ENCODE measurements at regions not wholly inside any gene's neighbourhood (a gene's known extent, or its start where the extent isn't known, plus 50 kb on each side); places are given as distances from the start of the nearest gene placed in this dataset.
A peak's percentile ranks its signal among the peaks of the same experiment; 100 is the strongest.

GRCh38 chr6:113622254-113622653 is 234.9 kb upstream of the MARCKS start:
- no peak for DNase-seq (ENCODE audit: low read depth in 1 of 2, low spot score in 1 of 2)

GRCh38 chr6:113623129-113623528 is 234.0 kb upstream of the MARCKS start:
- no peak for DNase-seq (ENCODE audit: low read depth in 1 of 2, low spot score in 1 of 2)

GRCh38 chr6:113625850-113626249 is 231.3 kb upstream of the MARCKS start:
- no peak for DNase-seq (ENCODE audit: low read depth in 1 of 2, low spot score in 1 of 2)

DNA sequence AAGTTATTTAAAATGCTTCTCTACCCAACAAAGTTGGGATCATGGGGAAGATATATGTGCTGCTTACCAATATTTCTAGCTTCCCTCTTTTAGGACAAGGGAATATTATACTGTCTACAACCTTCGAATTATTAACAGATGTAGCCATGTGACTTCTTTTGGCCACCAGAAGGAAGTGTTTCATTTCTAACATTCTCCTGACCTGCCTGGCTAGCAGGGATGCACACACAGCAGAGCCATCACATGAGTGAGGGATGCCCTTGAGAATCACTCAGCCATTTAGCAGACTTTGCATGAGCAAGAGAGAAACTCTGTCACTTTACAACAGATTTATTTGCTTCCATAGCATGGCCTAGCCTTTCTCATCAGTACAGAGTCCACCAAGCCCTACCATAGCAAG is 230.7 kb upstream of the MARCKS start:
- no peak for DNase-seq (ENCODE audit: low read depth in 1 of 2, low spot score in 1 of 2)

GRCh38 chr6:113627480-113627879 is 229.7 kb upstream of the MARCKS start:
- no peak for DNase-seq (ENCODE audit: low read depth in 1 of 2, low spot score in 1 of 2)

- no peak for DNase-seq (ENCODE audit: low read depth in 1 of 2, low spot score in 1 of 2)
These were observed 227.9 kb upstream of the MARCKS start for GRCh38 chr6:113629256-113629655.

- DNase-seq (ENCODE audit: low read depth in 1 of 2, low spot score in 1 of 2), result no peak
These were observed 227.0 kb upstream of the MARCKS start for GRCh38 chr6:113629975-113630737.

- DNase-seq (ENCODE audit: low read depth in 1 of 2, low spot score in 1 of 2), result peak; percentile 1 to 16
These were observed 226.2 kb upstream of the MARCKS start for GRCh38 chr6:113630738-113631535.

DNA sequence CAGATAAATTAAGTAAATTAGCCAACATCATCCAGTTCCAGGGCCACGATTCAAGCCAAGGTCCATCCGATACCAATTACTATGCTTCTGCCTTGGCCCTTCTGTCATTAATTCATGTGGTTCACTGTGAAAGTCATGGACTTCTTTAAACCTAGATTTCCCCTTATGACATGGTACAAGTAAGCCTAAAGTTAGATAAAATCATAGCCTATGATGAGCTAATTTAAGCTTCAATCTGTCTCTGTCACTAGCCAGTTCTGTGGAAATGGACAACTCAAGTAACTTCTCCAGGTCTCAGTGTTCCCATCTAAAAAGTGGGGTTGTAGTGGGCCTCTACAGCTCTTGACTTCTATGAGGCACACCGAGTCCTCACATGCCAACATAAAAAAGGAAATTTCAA is 225.5 kb upstream of the MARCKS start:
- DNase-seq (ENCODE audit: low read depth in 1 of 2, low spot score in 1 of 2), result no peak

DNA sequence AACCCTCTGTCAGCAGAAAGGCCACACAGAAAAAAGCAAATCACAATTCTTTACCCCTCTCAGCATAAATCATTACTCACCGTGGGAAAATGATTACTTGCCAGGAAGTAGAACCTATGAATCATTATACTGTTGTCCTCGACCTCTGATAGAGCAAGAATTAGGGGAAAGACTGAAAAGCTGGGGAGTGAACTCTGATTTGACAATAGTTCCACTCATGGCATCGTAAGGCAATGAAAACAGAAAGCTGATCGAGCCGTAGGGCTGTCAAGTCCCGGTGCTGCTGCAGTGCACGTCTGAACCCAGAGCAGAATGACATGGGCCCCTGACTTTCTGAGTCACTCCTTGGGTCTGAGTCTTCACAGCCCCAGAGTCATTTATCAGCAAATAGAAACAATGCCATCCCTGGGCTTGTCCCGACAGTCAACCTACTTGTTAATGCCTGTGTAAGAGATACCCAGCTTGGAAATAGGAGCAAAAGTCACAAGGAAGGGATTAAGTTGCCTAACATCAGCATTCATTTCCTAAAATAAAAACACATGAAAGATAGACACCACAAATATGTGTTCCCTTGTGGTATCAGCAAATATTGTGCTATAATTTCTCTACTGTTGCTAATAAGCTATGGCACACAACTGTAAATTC is 224.8 kb upstream of the MARCKS start:
- peak; percentile 3 to 27 for DNase-seq (ENCODE audit: low read depth in 1 of 2, low spot score in 1 of 2)

DNA sequence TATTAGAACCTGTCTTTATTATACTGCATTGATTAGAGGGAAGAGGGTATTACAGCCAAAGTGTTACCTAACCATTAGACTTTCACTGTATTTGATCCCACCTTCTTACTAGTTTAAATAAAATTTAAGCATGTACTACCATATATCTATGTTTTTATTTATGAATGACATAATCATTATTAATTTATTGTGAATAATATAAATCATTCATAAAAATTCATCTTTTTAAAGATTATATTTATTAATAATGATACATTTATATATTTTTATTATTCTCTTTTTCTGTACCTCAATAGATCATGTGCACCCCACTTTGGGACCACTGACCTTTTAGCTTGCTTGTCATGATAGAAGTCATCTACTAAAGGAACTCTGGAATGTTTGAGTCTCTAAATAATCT is 223.5 kb upstream of the MARCKS start:
- DNase-seq (ENCODE audit: low read depth in 1 of 2, low spot score in 1 of 2), result no peak

- DNase-seq (ENCODE audit: low read depth in 1 of 2, low spot score in 1 of 2), result no peak
These were observed 222.6 kb upstream of the MARCKS start for GRCh38 chr6:113634352-113635163.

DNA sequence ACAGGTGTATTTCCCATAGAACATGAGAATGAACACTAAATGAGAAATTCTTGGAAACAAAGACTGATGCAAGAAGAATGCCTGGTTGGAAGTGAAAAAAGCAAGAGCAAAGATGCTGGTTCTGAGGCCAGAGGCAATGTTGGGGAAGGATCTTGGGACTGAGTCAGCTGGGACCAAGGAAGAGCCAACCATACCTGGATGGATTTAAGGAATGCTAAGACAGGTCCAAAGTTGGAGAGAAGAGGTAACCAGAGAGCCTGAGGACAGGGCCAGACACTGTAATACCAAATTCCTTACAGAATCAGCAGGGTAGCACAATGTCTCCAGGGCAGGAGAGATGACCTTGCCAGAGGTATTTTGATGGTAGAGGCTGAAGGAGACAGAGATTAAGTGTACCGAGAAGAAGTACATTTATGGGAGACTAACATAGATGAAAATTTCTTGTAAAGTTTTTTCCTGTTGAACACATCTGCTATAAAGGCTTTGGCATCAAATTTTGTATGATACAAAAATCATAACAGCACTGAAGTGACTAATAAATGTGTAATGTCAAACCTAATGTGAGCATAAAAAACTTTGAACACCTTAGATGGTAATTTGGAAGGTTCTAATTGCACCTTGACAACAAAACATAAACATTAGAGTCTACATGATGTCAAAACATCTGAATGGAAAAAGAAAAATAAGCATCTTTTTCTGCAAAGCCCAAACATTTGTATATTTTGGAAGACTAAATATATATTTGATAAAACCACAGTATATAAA is 221.7 kb upstream of the MARCKS start:
- no peak for DNase-seq (ENCODE audit: low read depth in 1 of 2, low spot score in 1 of 2)

GRCh38 chr6:113636357-113636824 is 220.8 kb upstream of the MARCKS start:
- no peak for DNase-seq (ENCODE audit: low read depth in 1 of 2, low spot score in 1 of 2)

- no peak for DNase-seq (ENCODE audit: low read depth in 1 of 2, low spot score in 1 of 2)
These were observed 217.1 kb upstream of the MARCKS start for GRCh38 chr6:113640051-113640450.

GRCh38 chr6:113642001-113642713 is 215.0 kb upstream of the MARCKS start:
- DNase-seq (ENCODE audit: low read depth in 1 of 2, low spot score in 1 of 2), result no peak

GRCh38 chr6:113642714-113643406 is 214.3 kb upstream of the MARCKS start:
- no peak for DNase-seq (ENCODE audit: low read depth in 1 of 2, low spot score in 1 of 2)

DNA sequence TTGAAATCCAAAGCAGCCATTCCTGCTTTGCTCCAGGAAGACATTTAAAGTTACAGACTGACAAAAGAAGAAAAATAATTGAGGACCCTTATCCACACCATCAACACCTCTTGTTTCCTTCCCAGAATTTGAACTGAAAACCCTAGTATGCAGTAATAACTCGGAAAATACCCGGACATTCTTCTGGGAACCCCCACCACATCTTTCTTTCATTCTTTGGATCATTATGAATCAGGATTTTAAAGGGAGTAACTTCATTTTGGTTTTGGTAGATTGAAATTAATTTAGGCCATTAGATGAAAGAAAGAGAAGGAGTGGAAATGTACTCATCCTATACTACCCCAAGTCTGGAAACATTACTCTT is 213.8 kb upstream of the MARCKS start:
- no peak for DNase-seq (ENCODE audit: low read depth in 1 of 2, low spot score in 1 of 2)
